T-cell (primary cell): ENCODE measurements at regions not wholly inside any gene's neighbourhood (a gene's known extent, or its start where the extent isn't known, plus 50 kb on each side); places are given as distances from the start of the nearest gene placed in this dataset.

Experiments
- ATAC-seq, 4 experiments: fragments of 200-7000 bp in 3 of 4; fragments of 150-1000 bp in 1 of 4; cut with Tn5 transposase; replicated peaks in 1 of 4; 1 replicate in 3 of 4; 2 replicates in 1 of 4; pipeline ENCODE4 v1.10.0; 2021; ENCODE audit warnings: moderate library complexity in 3 of 4, mild to moderate bottlenecking in 2 of 4, moderate number of reproducible peaks in 1 of 4
- CTCF ChIA-PET, 2 donors: fragments of 300-600 bp; sonication (Branson Sonifier 250); formaldehyde crosslinking; loops; one replicate each; lab custom pipeline; 2022; ENCODE audit warnings: antibody characterized with exemption in 2 of 2; lab: Charles Lee
- POLR2A ChIA-PET, 2 donors: fragments of 300-600 bp; sonication (Branson Sonifier 250); formaldehyde crosslinking; loops; one replicate each; lab custom pipeline; 2022; ENCODE audit warnings: antibody characterized with exemption in 2 of 2; lab: Charles Lee
- DNase-seq, 35 experiments: peaks; one replicate each; pipeline versions ENCODE4 v3.0.0 to v3.0.0-alpha.2; 2013 to 2023
- H3K27ac ChIP-seq: one replicate; pipeline ENCODE4 v1.5.1; 2013; ENCODE audit warnings: low read length
- H3K27me3 ChIP-seq, 2 experiments: replicated peaks in 1 of 2; 1 replicate in 1 of 2; 2 replicates in 1 of 2; pipeline versions ENCODE4 v1.6.1 to v1.7.0; 2013; ENCODE audit warnings: low read length in 1 of 2, mixed read lengths in 1 of 2; ENCODE audit not compliant: control insufficient read depth in 2 of 2, insufficient read depth in 2 of 2; ENCODE audit errors: extremely low read depth in 1 of 2
- H3K36me3 ChIP-seq, 2 donors: 1 replicate in 1 of 2; 2 replicates in 1 of 2; pipeline versions ENCODE4 v1.6.1 to v1.7.0; 2013; ENCODE audit warnings: low read length in 1 of 2; ENCODE audit not compliant: control insufficient read depth in 2 of 2, insufficient read depth in 1 of 2; ENCODE audit errors: extremely low read depth in 1 of 2
- H3K4me1 ChIP-seq, 2 experiments: 1 replicate in 1 of 2; 2 replicates in 1 of 2; pipeline versions ENCODE4 v1.6.1 to v1.7.0; 2013; ENCODE audit warnings: low read length in 2 of 2, mixed read lengths in 1 of 2; ENCODE audit not compliant: insufficient read depth in 2 of 2, control insufficient read depth in 1 of 2; ENCODE audit errors: extremely low read depth in 1 of 2
- H3K4me3 ChIP-seq, 2 donors: 1 replicate in 1 of 2; 2 replicates in 1 of 2; pipeline versions ENCODE4 v1.5.1 to v1.7.0; 2013; ENCODE audit warnings: mild to moderate bottlenecking in 2 of 2, low read length in 1 of 2, moderate library complexity in 1 of 2; ENCODE audit not compliant: control insufficient read depth in 1 of 2; ENCODE audit errors: extremely low read depth in 1 of 2
- H3K9me3 ChIP-seq: 2 replicates; pipeline ENCODE4 v1.7.0; 2013
- H3K27ac Mint-ChIP-seq, 2 donors: one replicate each; pipeline ENCODE4 v1.8.0; 2020 to 2021; ENCODE audit warnings: mild to moderate bottlenecking in 2 of 2, mixed read lengths in 2 of 2
- H3K27me3 Mint-ChIP-seq, 2 donors: one replicate each; pipeline ENCODE4 v1.8.0; 2021 to 2022; ENCODE audit warnings: mixed read lengths in 2 of 2
- H3K36me3 Mint-ChIP-seq: one replicate; pipeline ENCODE4 v1.8.0; 2021; ENCODE audit warnings: mixed read lengths
- H3K4me1 Mint-ChIP-seq, 3 donors: one replicate each; pipeline ENCODE4 v1.8.0; 2020 to 2022; ENCODE audit warnings: mixed read lengths in 3 of 3, mild to moderate bottlenecking in 1 of 3
- H3K4me3 Mint-ChIP-seq, 3 donors: one replicate each; pipeline ENCODE4 v1.8.0; 2020 to 2022; ENCODE audit warnings: mild to moderate bottlenecking in 3 of 3, mixed read lengths in 3 of 3, moderate library complexity in 3 of 3
- H3K9me3 Mint-ChIP-seq, 3 donors: one replicate each; pipeline ENCODE4 v1.8.0; 2020 to 2022; ENCODE audit warnings: mixed read lengths in 3 of 3
- WGBS: methylation state at CpG from one replicate; pipeline ENCODE4 v1.1.5; 2013; ENCODE audit warnings: missing lambda C conversion rate; ENCODE audit not compliant: insufficient coverage; 5-methylcytosine and 5-hydroxymethylcytosine counted together

GRCh38 chr5:96243203-96243602 lies 189.8 kb downstream of the PCSK1 start:
- no peak overlapping the region for H3K4me3 ChIP-seq
- ChIA-PET CTCF (no interaction called here), POLR2A (interaction anchor here in 1 of 2 donors (0.6 kb wide), 1 partner anchor 534 kb away, joined by 3 read pairs; no protein-coding TSS in a partner anchor)
- no peaks in the 10 kb centered on the region for H3K9me3 ChIP-seq
- no peak for DNase-seq
- H3K4me1 ChIP-seq = no peaks in the 10 kb centered on the region
- Mint-ChIP-seq H3K9me3 (no peaks in the 10 kb centered on the region), H3K27me3 (peaks cover 12% of the 10 kb centered on the region in 2 donors), H3K27ac (no peak overlapping the region), H3K4me1 (no peaks in the 10 kb centered on the region), H3K4me3 (no peak overlapping the region), H3K36me3 (no peaks in the 10 kb centered on the region)
- WGBS = no CpG with 5 or more reads among the region's 1 CpG
- H3K27ac ChIP-seq = no peak overlapping the region
- no peak for ATAC-seq
- H3K36me3 ChIP-seq = no peaks in the 10 kb centered on the region
- H3K27me3 ChIP-seq = no peaks in the 10 kb centered on the region

GRCh38 chr5:96242571-96242970 lies 190.5 kb downstream of the PCSK1 start:
- H3K4me3 Mint-ChIP-seq = no peak overlapping the region
- WGBS = 33% methylated on average over 1 of the region's 1 CpG

GRCh38 chr5:96236831-96237230 lies 196.2 kb downstream of the PCSK1 start:
- POLR2A ChIA-PET = interaction anchor here in 1 of 2 donors (0.5 kb wide), 1 partner anchor 69 kb away, joined by 3 read pairs; no protein-coding TSS in a partner anchor
- Histone ChIP-seq H3K27ac (no peak overlapping the region), H3K4me3 (no peak overlapping the region), H3K4me1 (no peaks in the 10 kb centered on the region), H3K36me3 (no peaks in the 10 kb centered on the region), H3K27me3 (no peaks in the 10 kb centered on the region), H3K9me3 (no peaks in the 10 kb centered on the region)
- Mint-ChIP-seq H3K4me1 (no peaks in the 10 kb centered on the region), H3K27me3 (peaks cover 0 to 3% of the 10 kb centered on the region in 2 donors), H3K27ac (no peak overlapping the region), H3K36me3 (no peaks in the 10 kb centered on the region), H3K4me3 (no peak overlapping the region), H3K9me3 (no peaks in the 10 kb centered on the region)
- DNase-seq (no peak), ATAC-seq (no peak)
- CTCF ChIA-PET = no interaction called here
- no CpG with 5 or more reads among the region's 1 CpG for WGBS

More at GRCh38 chr5:96242571-96242970, 190.5 kb downstream of the PCSK1 start:
- Mint-ChIP-seq H3K4me1 (no peaks in the 10 kb centered on the region), H3K27ac (no peak overlapping the region), H3K27me3 (peaks cover 9% of the 10 kb centered on the region in 2 donors), H3K9me3 (no peaks in the 10 kb centered on the region), H3K36me3 (no peaks in the 10 kb centered on the region)
- H3K27me3 ChIP-seq = no peaks in the 10 kb centered on the region
- DNase-seq (no peak), ATAC-seq (no peak)
- H3K4me1 ChIP-seq = no peaks in the 10 kb centered on the region
- H3K4me3 ChIP-seq = no peak overlapping the region
- H3K27ac ChIP-seq = no peak overlapping the region
- POLR2A ChIA-PET = no interaction called here
- H3K36me3 ChIP-seq = no peaks in the 10 kb centered on the region
- CTCF ChIA-PET = no interaction called here
- no peaks in the 10 kb centered on the region for H3K9me3 ChIP-seq

- H3K27me3 Mint-ChIP-seq = peaks cover 0 to 3% of the 10 kb centered on the region in 2 donors
- Histone ChIP-seq H3K27me3 (no peaks in the 10 kb centered on the region), H3K36me3 (no peaks in the 10 kb centered on the region), H3K9me3 (no peaks in the 10 kb centered on the region), H3K4me1 (no peaks in the 10 kb centered on the region), H3K27ac (no peak overlapping the region), H3K4me3 (no peak overlapping the region)
- no peaks in the 10 kb centered on the region for H3K9me3 Mint-ChIP-seq
- ChIA-PET POLR2A (no interaction called here), CTCF (no interaction called here)
- no peak overlapping the region for H3K27ac Mint-ChIP-seq
- no peaks in the 10 kb centered on the region for H3K36me3 Mint-ChIP-seq
- no peak overlapping the region for H3K4me3 Mint-ChIP-seq
- no peaks in the 10 kb centered on the region for H3K4me1 Mint-ChIP-seq
- DNase-seq (no peak), ATAC-seq (no peak)
- no CpG with 5 or more reads among the region's 1 CpG for WGBS
These were observed 197.0 kb downstream of the PCSK1 start for GRCh38 chr5:96236051-96236450.

GRCh38 chr5:96235008-96235910 lies 197.8 kb downstream of the PCSK1 start:
- Histone ChIP-seq H3K27me3 (no peaks in the 10 kb centered on the region), H3K36me3 (no peaks in the 10 kb centered on the region), H3K27ac (no peak overlapping the region), H3K4me1 (no peaks in the 10 kb centered on the region), H3K4me3 (no peak overlapping the region), H3K9me3 (no peaks in the 10 kb centered on the region)
- ChIA-PET POLR2A (no interaction called here), CTCF (no interaction called here)
- Mint-ChIP-seq H3K27me3 (peaks cover 0 to 3% of the 10 kb centered on the region in 2 donors), H3K27ac (no peak overlapping the region), H3K9me3 (no peaks in the 10 kb centered on the region), H3K36me3 (no peaks in the 10 kb centered on the region), H3K4me1 (no peaks in the 10 kb centered on the region), H3K4me3 (no peak overlapping the region)
- no peak for ATAC-seq
- WGBS = 100% methylated on average over 2 of the region's 5 CpGs
- DNase-seq = no peak

GRCh38 chr5:96232602-96233001 lies 200.4 kb downstream of the PCSK1 start:
- Histone ChIP-seq H3K4me1 (no peaks in the 10 kb centered on the region), H3K27me3 (no peaks in the 10 kb centered on the region), H3K36me3 (no peaks in the 10 kb centered on the region), H3K4me3 (no peak overlapping the region), H3K9me3 (no peaks in the 10 kb centered on the region), H3K27ac (no peak overlapping the region)
- Mint-ChIP-seq H3K27ac (no peak overlapping the region), H3K27me3 (peaks cover 3 to 12% of the 10 kb centered on the region in 2 donors), H3K36me3 (no peaks in the 10 kb centered on the region), H3K4me3 (no peak overlapping the region), H3K4me1 (no peaks in the 10 kb centered on the region), H3K9me3 (no peaks in the 10 kb centered on the region)
- no peak for DNase-seq
- CTCF ChIA-PET = no interaction called here
- POLR2A ChIA-PET = no interaction called here
- ATAC-seq = no peak
